ENCODE measurements at regions not wholly inside any gene's neighbourhood (a gene's known extent, or its start where the extent isn't known, plus 50 kb on each side); places are given as distances from the start of the nearest gene placed in this dataset.

DNA sequence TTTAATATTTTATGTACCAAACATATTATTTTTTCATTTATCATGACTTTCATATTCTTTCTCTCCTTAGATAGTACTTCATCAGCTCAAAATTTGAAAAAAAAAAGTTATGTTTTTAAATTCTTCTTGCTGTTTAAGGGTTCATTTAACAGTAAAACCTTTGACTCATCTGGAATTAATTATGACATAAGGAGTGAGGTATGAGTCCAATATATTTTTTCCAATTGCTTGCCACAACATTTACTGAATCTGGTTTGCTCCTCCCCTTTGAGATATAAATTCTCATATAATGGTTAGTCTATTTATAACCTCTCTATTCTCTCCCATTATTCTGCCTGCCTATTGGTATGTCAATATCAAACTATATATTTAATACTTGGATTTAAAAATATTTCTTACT lies 387.8 kb downstream of the TUSC7 start:
- no peak for TF ChIP-seq POLR2A (IDR thresholded peaks at IDR 0.05)
- TF ChIP-seq, protein P1, sequence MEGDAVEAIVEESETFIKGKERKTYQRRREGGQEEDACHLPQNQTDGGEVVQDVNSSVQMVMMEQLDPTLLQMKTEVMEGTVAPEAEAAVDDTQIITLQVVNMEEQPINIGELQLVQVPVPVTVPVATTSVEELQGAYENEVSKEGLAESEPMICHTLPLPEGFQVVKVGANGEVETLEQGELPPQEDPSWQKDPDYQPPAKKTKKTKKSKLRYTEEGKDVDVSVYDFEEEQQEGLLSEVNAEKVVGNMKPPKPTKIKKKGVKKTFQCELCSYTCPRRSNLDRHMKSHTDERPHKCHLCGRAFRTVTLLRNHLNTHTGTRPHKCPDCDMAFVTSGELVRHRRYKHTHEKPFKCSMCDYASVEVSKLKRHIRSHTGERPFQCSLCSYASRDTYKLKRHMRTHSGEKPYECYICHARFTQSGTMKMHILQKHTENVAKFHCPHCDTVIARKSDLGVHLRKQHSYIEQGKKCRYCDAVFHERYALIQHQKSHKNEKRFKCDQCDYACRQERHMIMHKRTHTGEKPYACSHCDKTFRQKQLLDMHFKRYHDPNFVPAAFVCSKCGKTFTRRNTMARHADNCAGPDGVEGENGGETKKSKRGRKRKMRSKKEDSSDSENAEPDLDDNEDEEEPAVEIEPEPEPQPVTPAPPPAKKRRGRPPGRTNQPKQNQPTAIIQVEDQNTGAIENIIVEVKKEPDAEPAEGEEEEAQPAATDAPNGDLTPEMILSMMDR (IDR thresholded peaks at IDR 0.05): no peak

Data from lower leg skin (tissue), 3 donors.